Endometrium (tissue), 2 donors: ENCODE measurements at regions not wholly inside any gene's neighbourhood (a gene's known extent, or its start where the extent isn't known, plus 50 kb on each side); places are given as distances from the start of the nearest gene placed in this dataset.

ENCODE experiments used
- FAIRE-seq: peaks from 2 replicates; lab custom pipeline; 2012; peaks lifted over from hg19 to GRCh38; lab: Jason Lieb, UNC
- donor health status: control.
- donor health status: control.

DNA sequence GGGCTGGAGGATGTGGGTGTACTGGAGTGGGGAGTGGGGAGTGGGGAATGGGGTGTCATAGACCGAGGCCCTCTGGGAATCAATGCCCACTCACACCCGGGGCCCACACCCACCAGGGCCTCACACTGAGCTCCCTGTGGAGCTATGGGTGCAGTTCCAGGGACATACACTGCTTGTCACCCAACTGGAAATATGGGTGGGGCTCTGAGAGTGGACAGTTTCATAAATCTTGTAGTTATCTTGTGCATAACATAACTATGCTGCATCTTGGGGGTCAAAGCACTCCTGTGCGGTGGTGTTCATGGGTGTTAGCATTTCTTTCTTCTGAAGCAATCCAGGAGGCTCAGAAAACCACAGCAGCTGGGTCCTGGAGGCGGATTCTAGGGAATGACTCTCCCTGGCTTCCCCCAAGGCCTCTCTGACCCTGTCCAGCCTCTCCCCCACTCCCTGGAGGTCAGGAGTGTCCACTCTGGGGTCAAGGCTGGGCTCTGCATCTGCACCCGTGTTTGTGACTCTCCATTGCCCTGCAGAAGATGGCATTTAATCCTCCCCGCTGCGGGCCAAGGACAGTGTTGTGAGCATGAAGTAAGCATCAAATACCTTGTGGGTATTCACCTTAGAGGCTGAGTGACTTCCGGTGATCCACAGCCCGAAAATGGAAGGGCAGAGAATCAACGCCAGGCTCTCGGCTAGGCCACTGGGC, 172.5 kb downstream of the CTTN start:
- FAIRE-seq: no peak

DNA sequence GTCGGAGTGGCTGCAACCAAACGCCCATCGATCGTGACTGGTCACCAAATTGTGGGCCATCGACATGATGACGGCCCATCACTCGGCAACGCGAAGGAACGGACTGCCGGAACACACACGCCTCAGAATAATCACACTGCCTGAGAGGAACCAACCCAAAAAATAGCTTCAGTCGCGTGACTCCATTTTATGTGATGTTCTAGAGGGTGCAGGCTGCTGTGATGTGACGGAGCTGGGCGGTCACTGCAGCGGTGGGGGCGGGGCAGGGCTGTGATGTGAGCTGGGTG, 174.6 kb downstream of the CTTN start:
- no peak for FAIRE-seq

DNA sequence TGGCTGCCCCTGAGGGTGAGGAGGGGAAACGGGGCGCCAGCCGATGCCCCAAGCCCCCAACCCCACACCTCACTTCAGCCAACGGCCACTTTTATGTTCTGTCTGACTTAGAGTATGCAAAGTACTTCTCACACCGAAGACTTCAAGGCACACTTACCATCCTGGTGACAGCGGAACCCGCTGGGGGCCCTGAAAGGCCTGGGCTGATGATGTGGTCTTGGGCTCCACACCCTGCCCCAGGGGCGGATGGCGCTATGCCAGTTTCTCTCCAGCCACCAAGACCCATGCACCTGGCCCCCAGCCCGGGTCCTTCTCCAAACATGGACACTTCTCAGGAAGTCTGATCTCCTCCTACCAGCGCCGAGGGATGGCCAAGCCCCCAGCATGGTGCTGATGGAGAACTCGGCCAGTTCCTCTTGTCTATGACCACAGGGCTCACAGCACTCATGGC, 175.4 kb downstream of the CTTN start:
- FAIRE-seq: no peak

DNA sequence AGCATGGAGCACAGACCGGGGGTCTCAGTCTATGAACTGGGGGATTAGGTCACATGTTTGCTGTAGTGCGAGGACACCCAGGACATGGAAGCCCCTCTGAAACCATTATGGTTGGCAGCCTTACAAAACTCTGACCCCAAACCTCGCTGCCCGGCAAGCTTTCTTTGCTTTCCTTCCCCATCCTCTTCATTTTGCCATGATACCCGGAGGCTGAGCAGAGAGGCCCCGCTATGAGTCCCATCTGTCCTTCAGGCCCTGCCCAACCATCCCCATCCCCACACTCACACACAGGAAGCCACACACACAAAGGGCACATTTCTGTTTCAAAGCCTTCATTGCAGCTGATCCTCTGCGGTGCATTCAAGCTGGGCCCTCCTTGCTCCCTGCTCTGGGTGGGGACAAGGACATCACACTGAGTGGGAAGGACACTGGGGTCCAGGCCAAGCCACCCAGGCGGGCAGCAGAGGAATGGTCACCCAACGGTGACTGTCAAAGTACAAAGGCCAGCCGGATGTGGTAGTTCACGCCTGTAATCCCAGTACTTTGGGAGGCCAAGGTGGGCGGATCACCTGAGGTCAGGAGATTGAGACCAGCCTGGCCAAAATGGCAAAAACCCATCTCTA, 176.5 kb downstream of the CTTN start:
- no peak for FAIRE-seq

DNA sequence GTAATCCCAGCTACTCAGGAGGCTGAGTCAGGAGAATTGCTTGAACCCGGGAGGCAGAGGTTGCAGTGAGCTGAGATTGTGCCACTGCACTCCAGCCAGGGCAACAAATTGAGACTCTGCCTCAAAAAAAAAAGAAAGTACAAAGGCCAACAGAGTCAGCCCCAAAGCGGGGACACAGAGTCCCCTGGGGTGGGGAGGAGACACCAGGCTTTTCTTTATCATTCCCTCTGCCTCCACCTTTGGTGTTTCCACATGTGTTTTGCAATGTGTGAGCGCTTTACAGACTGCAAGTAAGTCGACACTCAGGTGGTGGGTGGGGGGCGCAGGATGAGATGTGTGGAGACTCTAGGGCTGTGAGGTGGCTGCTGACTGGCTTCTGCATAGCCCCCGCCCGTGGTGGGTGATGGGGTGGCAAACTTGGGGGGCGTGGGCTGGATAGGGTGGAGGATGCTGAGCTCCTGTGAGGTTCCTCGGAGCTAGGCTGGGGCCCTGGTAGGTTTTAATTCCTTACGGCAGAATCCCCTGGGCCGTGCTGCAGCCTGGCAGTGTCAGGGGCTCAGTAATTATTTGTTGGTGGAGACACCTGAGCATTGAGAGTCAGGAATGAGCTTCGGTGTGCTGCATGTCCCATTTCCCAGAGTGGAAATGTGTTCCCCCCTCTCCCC, 177.2 kb downstream of the CTTN start:
- FAIRE-seq: no peak

DNA sequence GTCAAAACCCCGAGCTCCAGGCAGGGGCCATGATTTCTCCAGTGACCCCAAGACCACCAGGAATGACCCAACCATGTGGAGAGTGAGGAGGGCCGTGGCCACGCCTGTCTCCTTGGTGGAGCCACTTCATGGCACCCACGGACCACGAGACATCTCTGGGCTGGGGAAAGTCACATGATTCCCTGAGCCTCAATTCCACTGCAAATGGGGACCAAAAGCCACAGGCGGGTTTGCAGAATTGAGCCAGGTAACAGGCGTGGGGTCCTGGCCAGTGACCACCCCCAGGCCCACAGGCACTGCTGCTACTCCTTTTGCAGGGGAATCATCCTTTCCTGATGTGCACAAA, 178.9 kb downstream of the CTTN start:
- FAIRE-seq: no peak

DNA sequence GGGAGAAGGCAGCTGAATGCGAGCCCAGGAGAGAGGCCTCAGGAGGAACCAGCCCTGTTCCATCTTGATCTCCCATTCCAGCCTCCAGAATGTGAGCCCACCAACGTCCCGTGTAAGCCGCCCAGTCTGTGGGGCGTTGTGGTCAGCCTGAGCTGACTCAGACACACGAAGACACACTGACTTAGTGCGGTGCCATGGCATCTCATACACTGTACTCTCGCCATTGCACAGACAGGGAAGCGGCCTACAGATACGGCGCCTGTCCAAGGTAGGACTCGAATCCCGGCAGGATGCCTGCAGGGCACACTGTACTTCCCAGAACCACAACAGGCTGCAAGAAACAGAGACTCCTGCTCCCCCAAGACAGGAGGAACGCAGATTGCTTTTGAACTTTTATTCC, 179.6 kb downstream of the CTTN start:
- FAIRE-seq: no peak

DNA sequence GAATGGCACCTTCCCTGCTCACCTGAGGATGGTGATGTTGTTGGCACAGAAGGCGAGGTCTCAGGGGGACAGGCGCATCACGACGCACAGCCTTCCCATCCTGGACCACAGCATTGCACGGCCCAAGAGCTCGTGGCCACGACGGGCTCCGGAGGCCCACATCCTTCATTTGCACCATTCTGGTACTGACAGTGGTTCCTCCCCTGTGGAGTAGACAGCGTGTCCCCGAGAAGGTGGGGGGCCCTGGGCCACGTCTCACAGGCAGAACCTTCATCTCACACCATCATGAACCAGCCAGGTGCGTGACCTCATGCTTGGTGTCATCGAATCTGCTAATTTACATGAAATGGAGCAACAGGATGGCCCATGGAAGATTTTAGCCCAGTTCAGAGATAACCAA, 180.0 kb downstream of the CTTN start:
- FAIRE-seq: no peak

DNA sequence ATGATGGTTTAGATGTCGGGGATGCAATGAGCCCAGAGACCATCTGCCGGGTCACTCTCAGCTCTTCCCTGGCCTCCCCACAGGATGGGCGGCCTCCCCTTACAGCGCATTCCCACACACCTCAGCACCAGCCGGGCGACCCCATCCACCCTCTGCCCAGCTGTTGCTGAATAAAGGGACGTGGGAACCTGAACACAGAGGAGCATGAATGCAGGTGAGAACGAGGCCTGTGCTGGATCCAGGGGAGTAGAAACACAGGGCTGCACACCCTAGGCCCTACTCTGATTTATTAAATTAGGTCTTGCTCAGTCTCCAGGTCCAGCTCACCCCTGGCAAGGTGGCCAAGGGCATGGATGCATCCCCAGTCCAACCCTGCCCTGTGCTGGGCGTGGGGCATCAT, 180.5 kb downstream of the CTTN start:
- FAIRE-seq: no peak

DNA sequence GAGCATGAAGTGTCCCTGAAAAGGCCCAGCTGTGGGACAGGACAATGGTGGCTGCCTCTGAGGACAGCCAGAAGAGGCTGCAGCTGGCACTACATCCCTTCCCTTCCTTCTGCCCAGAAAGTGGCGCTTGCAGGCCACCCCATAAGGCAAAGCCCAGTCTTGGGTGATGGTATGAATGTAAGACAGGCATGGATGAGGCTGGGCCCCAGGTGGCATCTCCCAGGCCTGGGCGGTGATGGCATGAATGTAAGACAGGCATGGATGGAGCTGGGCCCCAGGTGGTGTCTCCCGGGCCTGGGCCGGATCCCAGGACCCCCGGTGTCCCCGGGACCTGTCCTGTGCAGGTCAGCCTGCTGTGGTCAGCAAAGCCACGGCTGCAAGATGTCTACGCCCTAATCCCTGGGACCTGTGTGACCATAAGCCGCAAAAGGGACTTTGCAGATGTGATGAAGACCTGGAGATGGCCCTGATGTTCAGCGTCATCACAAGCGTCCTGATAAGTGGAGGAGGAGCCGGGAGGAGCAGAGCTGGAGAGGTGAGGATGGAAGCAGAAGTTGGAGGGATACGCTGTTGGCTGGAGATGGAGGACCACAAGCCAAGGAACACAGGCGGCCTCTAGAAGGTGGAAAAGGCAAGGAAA, 181.1 kb downstream of the CTTN start:
- no peak for FAIRE-seq

DNA sequence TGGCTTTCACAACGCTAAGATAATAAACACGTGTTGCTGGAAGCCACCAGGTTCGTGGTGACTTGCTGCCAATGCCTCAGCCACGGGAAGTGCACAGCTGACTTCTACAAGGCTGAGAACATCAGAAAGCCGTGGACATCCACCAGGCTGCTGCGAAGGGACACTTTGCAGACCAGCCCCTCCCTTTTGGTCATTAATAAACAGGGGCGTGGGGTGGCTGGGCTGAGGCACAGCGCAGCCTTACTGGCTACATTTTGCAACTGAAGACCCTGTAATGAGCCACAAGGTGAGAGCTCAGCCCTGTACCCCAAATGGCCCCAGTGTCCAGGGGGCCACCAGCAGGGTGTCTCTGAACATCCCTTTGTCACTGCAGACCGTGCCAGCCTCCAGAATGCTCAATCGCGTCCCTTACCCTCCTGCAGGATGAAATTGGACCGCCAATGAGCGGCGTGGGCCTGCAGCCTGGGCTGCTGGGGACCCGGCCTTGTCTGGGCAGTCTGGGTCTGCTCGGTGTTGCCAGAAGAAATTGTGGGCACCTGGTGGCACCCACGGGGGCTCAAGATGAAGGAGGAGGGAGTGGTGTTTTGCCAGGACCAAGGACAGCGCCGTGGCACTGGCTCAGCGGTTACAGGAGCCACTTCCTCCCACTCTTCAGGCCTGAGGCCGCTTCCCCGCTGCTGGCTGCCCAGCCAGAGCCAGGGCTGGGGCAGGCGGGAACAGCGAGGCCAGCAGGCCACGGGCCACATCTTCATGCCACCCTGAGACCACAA, 181.9 kb downstream of the CTTN start:
- no peak for FAIRE-seq

DNA sequence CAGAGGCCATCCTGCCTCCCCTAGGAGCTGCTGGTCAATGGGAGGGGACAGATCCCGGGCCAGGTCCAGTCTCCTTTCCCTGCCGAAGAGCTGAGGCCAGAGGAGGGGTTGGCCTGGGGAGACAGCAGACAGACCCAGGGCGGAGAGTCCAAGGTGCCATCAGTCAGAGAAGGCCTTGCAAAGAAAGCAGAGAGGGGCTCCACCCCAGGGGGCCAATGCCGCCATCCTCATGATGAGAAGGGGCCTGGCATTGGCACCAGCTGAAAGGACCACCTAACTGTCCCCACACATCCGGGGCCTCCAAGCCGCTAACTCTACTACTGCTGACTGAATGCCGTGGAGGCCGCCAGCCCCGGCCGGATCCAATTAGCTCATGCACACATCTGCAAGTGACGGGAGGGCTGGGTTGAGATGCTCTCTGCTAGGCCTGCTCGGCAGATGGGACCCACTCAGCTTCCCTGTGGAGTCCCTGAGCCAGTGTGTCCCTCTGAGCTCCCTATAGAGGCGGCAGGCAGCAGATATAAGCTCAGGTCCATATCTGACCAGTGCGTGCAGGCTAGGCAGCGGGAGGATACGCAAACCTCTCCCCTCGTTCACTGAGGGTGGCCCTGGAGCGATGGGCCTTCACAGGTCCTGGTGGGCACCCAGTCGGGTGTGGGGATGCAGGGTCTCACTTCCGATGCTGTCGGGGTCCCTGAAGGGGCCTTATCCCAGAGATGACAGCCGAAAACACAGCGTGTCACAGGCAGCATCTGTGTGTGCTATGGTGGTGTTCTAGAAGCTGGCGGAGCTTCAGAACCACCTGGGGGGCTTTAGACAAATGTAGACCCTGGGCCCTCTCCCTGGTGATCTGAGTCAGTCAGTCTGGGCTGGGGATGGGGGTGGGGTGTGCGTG, 183.9 kb downstream of the CTTN start:
- FAIRE-seq: no peak

DNA sequence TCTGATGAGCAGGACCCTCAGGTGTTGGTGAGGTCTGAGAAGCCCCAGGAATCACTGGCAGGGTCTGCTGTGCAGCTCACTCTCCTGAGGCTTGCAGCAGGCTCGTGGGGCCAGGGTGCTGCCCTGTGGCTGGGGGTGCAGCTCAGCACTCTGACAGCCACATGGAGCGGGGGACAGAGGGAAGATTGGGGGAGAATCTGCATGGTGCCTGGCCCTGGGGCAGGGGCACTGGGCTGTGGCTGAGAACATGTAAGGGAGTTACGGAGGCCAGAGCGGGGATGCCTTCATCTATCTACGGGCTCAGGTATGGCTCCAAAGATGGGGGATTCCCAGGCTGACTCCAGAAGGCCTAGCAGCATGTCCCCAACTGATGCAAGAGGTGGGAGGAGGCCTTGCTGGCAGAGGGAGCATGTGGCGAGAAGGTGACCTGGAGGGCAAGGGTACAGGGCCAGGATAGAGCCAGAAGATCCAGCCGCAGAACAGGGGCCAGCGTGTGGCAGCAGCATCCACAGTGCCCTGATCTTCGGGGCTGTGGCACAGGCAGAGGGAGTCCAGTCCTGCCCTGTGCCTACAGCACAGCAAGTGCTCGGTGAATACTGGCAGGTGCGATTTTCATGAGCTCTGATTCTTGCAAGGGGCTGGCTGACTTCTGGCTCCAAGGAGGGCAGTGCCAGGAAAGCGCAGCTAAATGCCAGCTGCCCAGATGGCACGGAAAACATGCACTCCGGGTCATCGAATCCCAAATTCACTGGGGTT, 184.7 kb downstream of the CTTN start:
- no peak for FAIRE-seq

DNA sequence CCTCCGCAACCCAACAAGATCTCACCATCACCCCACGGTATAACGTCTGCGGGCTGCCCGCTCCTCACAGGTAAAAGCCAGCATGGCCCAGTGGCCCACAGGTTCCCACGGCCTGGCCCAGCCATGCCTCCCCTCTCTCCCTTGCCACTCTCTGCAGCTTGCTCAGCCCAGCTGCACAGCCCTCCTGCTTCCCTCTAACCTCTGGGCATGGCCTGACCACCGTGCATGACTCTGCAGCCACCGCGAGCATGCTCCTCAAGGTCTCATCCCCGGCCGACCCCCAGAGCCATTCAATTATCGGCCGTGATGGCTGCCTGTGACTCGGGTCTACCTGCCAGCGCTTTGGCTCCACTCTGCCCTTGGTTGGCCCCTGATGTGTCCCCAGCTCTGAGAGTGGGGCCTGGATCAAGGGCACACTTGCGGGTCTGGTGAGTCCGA, 185.5 kb downstream of the CTTN start:
- FAIRE-seq: no peak

DNA sequence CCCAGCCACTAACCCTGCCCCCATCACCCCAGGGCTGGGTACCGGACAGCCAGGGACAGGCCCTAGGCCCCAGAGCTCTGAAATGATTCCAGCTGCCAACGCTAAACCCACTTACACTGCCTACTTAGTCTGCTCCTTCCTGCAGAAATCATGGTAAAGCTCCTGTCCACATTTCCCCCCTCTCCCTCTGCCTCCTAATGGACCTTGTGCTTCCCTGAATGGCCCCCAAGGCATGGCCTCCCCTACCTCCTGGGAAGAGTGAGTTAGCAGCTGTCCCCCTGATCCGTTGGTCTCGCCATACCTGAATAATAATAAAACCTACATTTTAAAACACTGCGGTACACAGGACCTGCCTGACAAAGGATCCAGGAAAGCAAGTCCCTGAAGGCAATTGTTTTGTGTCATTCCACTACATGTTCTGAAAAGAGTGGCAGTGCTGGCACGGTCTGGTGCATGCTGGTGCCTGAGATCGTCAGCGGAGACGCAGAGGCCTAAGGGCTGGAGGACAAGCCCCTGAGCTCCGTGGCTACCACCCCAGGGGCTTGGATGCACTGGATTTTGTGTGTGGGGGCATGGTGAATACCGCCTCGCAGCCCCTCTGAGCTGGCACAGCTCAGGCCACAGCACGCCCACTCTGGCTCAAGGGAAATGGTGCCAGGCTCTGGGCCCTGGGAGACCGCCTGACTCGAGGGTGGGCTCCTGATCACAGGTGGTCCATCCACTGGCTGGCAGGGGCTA, 186.3 kb downstream of the CTTN start:
- FAIRE-seq: no peak

DNA sequence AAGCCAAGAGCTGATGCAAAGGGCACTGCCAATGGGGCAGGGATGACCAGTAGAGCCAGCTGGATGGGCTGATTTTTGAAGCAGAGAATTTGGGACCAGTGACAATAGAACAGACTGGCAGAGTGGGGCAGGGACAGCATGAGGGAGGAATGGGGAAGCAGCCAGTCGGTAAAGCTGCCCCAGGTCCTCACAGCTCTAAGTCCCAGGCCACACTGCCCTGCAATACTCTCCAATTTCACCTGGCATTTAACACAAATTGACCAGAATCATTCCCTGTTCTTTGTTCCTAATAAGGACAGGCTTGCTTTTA, 186.9 kb downstream of the CTTN start:
- no peak for FAIRE-seq

DNA sequence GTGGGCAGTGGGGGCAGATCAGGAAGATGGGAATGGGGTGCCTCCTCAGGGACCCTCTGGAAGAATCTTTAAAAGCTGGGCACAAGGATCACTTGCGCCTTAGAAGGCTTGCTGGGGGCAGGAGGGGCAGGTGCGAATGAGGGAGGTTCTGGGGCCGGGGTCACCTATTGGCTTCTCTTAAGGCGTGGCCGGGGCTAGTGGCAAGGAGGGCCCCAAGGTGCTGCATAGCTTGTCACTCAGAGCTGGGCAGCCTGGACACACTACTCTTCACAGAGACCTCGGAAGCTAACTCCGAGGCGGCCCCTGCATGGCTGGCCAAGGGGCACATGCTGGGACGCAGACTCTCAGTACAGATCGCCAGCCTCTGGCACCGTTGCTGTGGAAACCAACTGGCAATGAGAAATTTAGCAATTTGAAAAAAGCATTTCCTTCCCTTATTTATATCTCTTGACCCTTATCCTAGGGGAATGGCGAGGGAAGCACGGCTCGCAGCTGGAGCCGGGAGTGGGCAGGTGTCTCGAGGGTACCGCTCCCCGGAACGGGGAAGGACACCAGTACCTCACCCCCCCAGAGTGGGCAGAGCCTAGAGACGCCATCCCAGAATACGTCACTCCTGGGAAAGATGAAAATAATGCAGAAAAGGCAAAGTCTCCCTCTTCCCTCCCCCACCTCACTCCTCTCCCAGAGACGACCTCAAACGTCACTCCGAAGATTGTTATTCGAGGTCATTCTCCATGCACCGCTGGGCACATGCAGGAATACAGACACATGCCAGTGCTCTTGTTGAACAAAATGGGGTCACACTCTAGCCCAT, 188.1 kb downstream of the CTTN start:
- no peak for FAIRE-seq

DNA sequence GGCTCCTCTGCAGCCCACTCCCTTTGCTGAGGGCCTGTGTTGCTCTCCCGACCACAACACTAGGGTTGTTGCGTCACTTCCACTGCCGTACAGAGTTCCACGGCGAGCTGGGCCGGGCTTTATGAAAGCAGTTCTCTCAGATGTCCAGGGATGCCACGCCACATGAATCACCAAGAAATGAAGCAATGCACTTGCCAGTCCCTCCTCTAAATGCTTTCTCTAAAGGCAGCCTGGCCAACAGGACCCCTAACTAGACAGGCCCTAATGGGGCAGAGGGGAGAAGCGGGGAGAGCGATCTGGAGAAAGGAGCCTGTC, 188.7 kb downstream of the CTTN start:
- no peak for FAIRE-seq

DNA sequence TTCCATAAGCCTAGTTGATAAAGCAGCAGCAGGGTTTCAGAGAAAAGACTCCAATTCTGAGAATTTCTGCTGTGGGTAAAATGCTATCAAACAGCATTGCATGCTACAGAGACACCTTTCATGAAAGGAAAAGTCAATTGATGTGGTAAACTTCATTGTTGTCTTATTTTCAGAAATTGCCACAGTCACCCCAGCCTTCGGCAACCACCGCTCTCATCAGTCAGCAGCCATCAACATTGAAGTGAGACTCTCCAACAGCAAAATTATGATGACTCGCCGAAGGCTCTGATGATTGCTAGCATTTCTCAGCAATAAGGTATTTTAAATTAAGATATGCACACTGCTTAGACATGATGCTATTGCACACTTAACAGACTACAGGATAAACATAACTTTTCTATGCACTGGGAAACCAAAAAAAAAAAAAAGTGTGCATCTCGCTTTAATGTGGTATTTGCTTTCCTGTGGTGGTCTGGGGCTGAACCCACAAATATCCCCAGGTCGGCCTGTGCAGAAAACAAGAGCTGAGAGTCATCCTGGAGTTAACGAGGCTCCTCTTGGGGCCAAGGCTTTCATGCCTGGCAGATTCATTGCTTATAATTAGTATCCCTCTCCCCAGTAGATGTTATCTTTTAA, 192.1 kb downstream of the CTTN start:
- FAIRE-seq: no peak
